H1 (cell line): ENCODE measurements at regions not wholly inside any gene's neighbourhood (a gene's known extent, or its start where the extent isn't known, plus 50 kb on each side); places are given as distances from the start of the nearest gene placed in this dataset.
"Not testable (repeated sequence)": the region's sequence is repeated elsewhere in the genome, so short reads cannot be mapped to it uniquely, and the experiment has no call there.

Experiments
- CTCF ChIA-PET: fragments of 300-600 bp; sonication (Branson Sonifier 250); formaldehyde crosslinking; loops from one replicate; lab custom pipeline; 2021; ENCODE audit not compliant: partially characterized antibody; lab: Charles Lee
- POLR2A ChIA-PET: fragments of 300-600 bp; sonication (Branson Sonifier 250); formaldehyde crosslinking; loops from one replicate; lab custom pipeline; 2021; ENCODE audit warnings: inconsistent platforms; ENCODE audit not compliant: partially characterized antibody; lab: Charles Lee
- DNase-seq, 2 experiments: peaks; one replicate each; pipeline versions ENCODE4 v3.0.0 to v3.0.0-alpha.2; 2010 to 2022; ENCODE audit warnings: low spot score in 2 of 2, low read depth in 1 of 2, mixed read lengths in 1 of 2
- FAIRE-seq: peaks from 2 replicates; lab custom pipeline; 2011; peaks lifted over from hg19 to GRCh38; lab: Jason Lieb, UNC
- H2AFZ ChIP-seq: 2 replicates; pipeline ENCODE4 v1.8.1; 2012; ENCODE audit warnings: low read length, inconsistent platforms
- H2AK5ac ChIP-seq: 2 replicates; pipeline ENCODE4 v1.6.1; 2013; ENCODE audit warnings: low read depth, low read length
- H2BK120ac ChIP-seq: replicated peaks from 2 replicates; pipeline ENCODE3; 2013; ENCODE audit warnings: low read depth, low read length, inconsistent platforms
- H2BK12ac ChIP-seq: 2 replicates; pipeline ENCODE4 v1.6.1; 2013; ENCODE audit warnings: low read depth, low read length
- H2BK15ac ChIP-seq: 2 replicates; pipeline ENCODE4 v1.6.1; 2013; ENCODE audit warnings: low read length
- H2BK20ac ChIP-seq: 2 replicates; pipeline ENCODE4 v1.6.1; 2013; ENCODE audit warnings: low read length
- H2BK5ac ChIP-seq: 2 replicates; pipeline ENCODE4 v1.6.1; 2013; ENCODE audit warnings: low read depth, low read length
- H3K14ac ChIP-seq: 2 replicates; pipeline ENCODE4 v1.6.1; 2013; ENCODE audit warnings: inconsistent platforms; ENCODE audit not compliant: insufficient read length
- H3K18ac ChIP-seq: 2 replicates; pipeline ENCODE4 v1.6.1; 2013; ENCODE audit warnings: low read length; ENCODE audit errors: extremely low read depth
- H3K23ac ChIP-seq: 2 replicates; pipeline ENCODE4 v1.6.1; 2013; ENCODE audit warnings: inconsistent platforms; ENCODE audit not compliant: insufficient read length
- H3K23me2 ChIP-seq: 2 replicates; pipeline ENCODE4 v1.6.1; 2013; ENCODE audit warnings: low read depth, low read length
- H3K27ac ChIP-seq: 2 replicates; pipeline ENCODE4 v1.6.1; 2011; ENCODE audit warnings: low read depth, low read length, inconsistent platforms
- H3K27me3 ChIP-seq, 4 experiments: replicated peaks in 1 of 4; 1 replicate in 1 of 4; 2 replicates in 3 of 4; pipeline versions ENCODE4 v1.6.1 to v1.8.1; 2011 to 2013; ENCODE audit warnings: low read length in 3 of 4, mild to moderate bottlenecking in 3 of 4, inconsistent platforms in 2 of 4, mixed read lengths in 2 of 4, moderate library complexity in 1 of 4; ENCODE audit not compliant: control insufficient read depth in 3 of 4, insufficient read depth in 3 of 4; ENCODE audit errors: extremely low read depth in 1 of 4
- H3K36me3 ChIP-seq, 4 experiments: 2 replicates each; pipeline versions ENCODE4 v1.6.1 to v1.8.1; 2011 to 2013; ENCODE audit warnings: mild to moderate bottlenecking in 4 of 4, low read length in 3 of 4, moderate library complexity in 2 of 4, control low read depth in 1 of 4, inconsistent platforms in 1 of 4; ENCODE audit not compliant: insufficient read depth in 4 of 4, control insufficient read depth in 2 of 4
- H3K4ac ChIP-seq: replicated peaks from 2 replicates; pipeline ENCODE3; 2013; ENCODE audit warnings: low read length, low read depth, mixed read lengths, inconsistent platforms; ENCODE audit not compliant: insufficient read length
- H3K4me1 ChIP-seq, 4 experiments: replicated peaks in 1 of 4; 1 replicate in 1 of 4; 2 replicates in 3 of 4; pipeline versions ENCODE4 v1.6.1 to v1.8.1; 2011 to 2013; ENCODE audit warnings: low read length in 3 of 4, inconsistent platforms in 2 of 4, mixed read lengths in 1 of 4; ENCODE audit not compliant: insufficient read depth in 4 of 4, control insufficient read depth in 3 of 4
- H3K4me2 ChIP-seq, 2 experiments: 2 replicates each; pipeline versions ENCODE4 v1.6.1 to v1.8.1; 2011 to 2013; ENCODE audit warnings: low read depth in 2 of 2, low read length in 2 of 2, control low read depth in 1 of 2, inconsistent platforms in 1 of 2, mild to moderate bottlenecking in 1 of 2; ENCODE audit not compliant: insufficient read depth in 1 of 2
- H3K4me3 ChIP-seq, 4 experiments: fragments of 200-600, 300-600 bp in 1 of 4; sonication (generic), shearing (Covaris generic), sonication (Bioruptor Twin) in 1 of 4; 2 replicates each; pipeline versions ENCODE4 v1.5.1 to v1.8.1; 2011 to 2016; ENCODE audit warnings: low read length in 4 of 4, low read depth in 3 of 4, control low read depth in 2 of 4, inconsistent platforms in 2 of 4, mild to moderate bottlenecking in 2 of 4, mixed read lengths in 1 of 4, moderate library complexity in 1 of 4; ENCODE audit not compliant: insufficient read depth in 2 of 4; ENCODE audit errors: extremely low read depth in 1 of 4
- H3K56ac ChIP-seq: replicated peaks from 2 replicates; pipeline ENCODE3; 2013; ENCODE audit warnings: low read depth, mild to moderate bottlenecking, mixed read lengths, low read length, inconsistent platforms; ENCODE audit not compliant: insufficient read length
- H3K79me1 ChIP-seq: 2 replicates; pipeline ENCODE4 v1.6.1; 2013; ENCODE audit warnings: low read depth, low read length, control low read depth
- H3K79me2 ChIP-seq, 2 experiments: 2 replicates each; pipeline versions ENCODE4 v1.6.1 to v1.8.1; 2012 to 2013; ENCODE audit warnings: low read length in 2 of 2, mild to moderate bottlenecking in 2 of 2, inconsistent platforms in 1 of 2; ENCODE audit not compliant: insufficient read depth in 2 of 2, control insufficient read depth in 1 of 2
- H3K9ac ChIP-seq, 4 experiments: replicated peaks in 1 of 4; 1 replicate in 1 of 4; 2 replicates in 3 of 4; pipeline versions ENCODE4 v1.6.1 to v1.8.1; 2011 to 2013; ENCODE audit warnings: low read depth in 3 of 4, low read length in 3 of 4, control low read depth in 2 of 4, mild to moderate bottlenecking in 2 of 4, moderate library complexity in 2 of 4, inconsistent platforms in 1 of 4; ENCODE audit errors: extremely low read depth in 1 of 4
- H3K9me3 ChIP-seq, 2 experiments: 2 replicates each; pipeline versions ENCODE4 v1.6.1 to v1.8.1; 2012 to 2013; ENCODE audit warnings: mild to moderate bottlenecking in 2 of 2, moderate library complexity in 2 of 2, control low read depth in 1 of 2, inconsistent platforms in 1 of 2, low read depth in 1 of 2, low read length in 1 of 2, mixed read lengths in 1 of 2; ENCODE audit not compliant: insufficient read depth in 2 of 2
- H4K20me1 ChIP-seq, 2 experiments: replicated peaks in 1 of 2; 2 replicates each; pipeline versions ENCODE3 to v1.8.1; 2011 to 2013; ENCODE audit warnings: inconsistent platforms in 2 of 2, low read length in 2 of 2, mild to moderate bottlenecking in 1 of 2; ENCODE audit not compliant: insufficient read depth in 2 of 2, control insufficient read depth in 1 of 2
- H4K5ac ChIP-seq: 2 replicates; pipeline ENCODE4 v1.6.1; 2013; ENCODE audit warnings: low read length, low read depth, mixed read lengths, inconsistent platforms; ENCODE audit not compliant: insufficient read length
- H4K8ac ChIP-seq: 2 replicates; pipeline ENCODE4 v1.8.0; 2013; ENCODE audit warnings: mild to moderate bottlenecking, moderate library complexity, low read length, inconsistent platforms; ENCODE audit not compliant: insufficient read depth; ENCODE audit errors: extremely low read depth
- H4K91ac ChIP-seq: replicated peaks from 2 replicates; pipeline ENCODE3; 2013; ENCODE audit warnings: low read length, mixed read lengths, inconsistent platforms; ENCODE audit not compliant: insufficient read length
- WGBS, 2 experiments: shearing (Covaris generic) in 1 of 2; methylation state at CpG; one replicate each; pipeline versions ENCODE4 v1.1.6 to v1.1.7; 2013 to 2015; ENCODE audit warnings: low lambda C conversion rate in 2 of 2, mixed read lengths in 2 of 2, inconsistent platforms in 1 of 2, low coverage in 1 of 2, missing lambda C conversion rate in 1 of 2; ENCODE audit not compliant: insufficient replicate concordance in 2 of 2, insufficient coverage in 1 of 2, insufficient read length in 1 of 2; ENCODE audit errors: extremely low coverage in 1 of 2, missing lambda C conversion rate in 1 of 2; 5-methylcytosine and 5-hydroxymethylcytosine counted together

DNA sequence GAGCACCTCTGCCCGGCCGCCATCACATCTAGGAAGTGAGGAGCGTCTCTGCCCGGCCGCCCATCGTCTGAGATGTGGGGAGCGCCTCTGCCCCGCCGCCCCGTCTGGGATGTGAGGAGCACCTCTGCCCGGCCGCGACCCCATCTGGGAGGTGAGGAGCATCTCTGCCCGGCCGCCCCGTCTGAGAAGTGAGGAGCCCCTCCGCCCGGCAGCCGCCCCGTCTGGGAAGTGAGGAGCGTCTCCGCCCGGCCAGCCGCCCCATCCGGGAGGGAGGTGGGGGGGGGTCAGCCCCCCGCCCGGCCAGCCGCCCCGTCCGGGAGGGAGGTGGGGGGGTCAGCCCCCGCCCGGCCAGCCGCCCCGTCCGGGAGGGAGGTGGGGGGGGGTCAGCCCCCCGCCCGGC lies 119.4 kb upstream of the UGP2 start:
- H2AFZ ChIP-seq, DNase-seq, FAIRE-seq: not testable (repeated sequence)

More for the DNA sequence above, 119.4 kb upstream of the UGP2 start:
- H2BK20ac ChIP-seq, H3K18ac ChIP-seq, POLR2A ChIA-PET, H3K27ac ChIP-seq, H2BK15ac ChIP-seq, H2BK5ac ChIP-seq, H3K4ac ChIP-seq, H4K20me1 ChIP-seq, H3K4me3 ChIP-seq, H4K8ac ChIP-seq, H3K79me1 ChIP-seq, H2AK5ac ChIP-seq, H3K36me3 ChIP-seq, H3K23ac ChIP-seq, H3K14ac ChIP-seq, H3K56ac ChIP-seq, H3K79me2 ChIP-seq, H3K4me1 ChIP-seq, H3K23me2 ChIP-seq, H3K27me3 ChIP-seq, H3K9ac ChIP-seq, H3K9me3 ChIP-seq, H3K4me2 ChIP-seq, H2BK120ac ChIP-seq, CTCF ChIA-PET, H4K5ac ChIP-seq, H4K91ac ChIP-seq, H2BK12ac ChIP-seq: not testable (repeated sequence)
- WGBS, 2 experiments, result no CpG with 5 or more reads among the region's 37 CpGs
